ENCODE measurements at regions not wholly inside any gene's neighbourhood (a gene's known extent, or its start where the extent isn't known, plus 50 kb on each side); places are given as distances from the start of the nearest gene placed in this dataset.

GRCh38 chrY:19042306-19042958 is 268.9 kb upstream of the HSFY2 start:
- Histone ChIP-seq H3K36me3 (ENCODE audit: control insufficient read depth in 1 of 2, insufficient read depth in 2 of 2, low read length in 2 of 2) (no peaks in the 10 kb centered on the region), H3K4me3 (ENCODE audit: low read depth in 1 of 2, low read length in 2 of 2) (no peak overlapping the region), H3K27ac (ENCODE audit: low read length) (no peak overlapping the region), H3K27me3 (ENCODE audit: low read depth, low read length) (no peaks in the 10 kb centered on the region), H3K4me1 (ENCODE audit: control insufficient read depth in 1 of 2, insufficient read depth in 2 of 2, low read length in 2 of 2) (no peaks in the 10 kb centered on the region), H3K9me3 (ENCODE audit: control insufficient read depth in 1 of 2, low read length in 2 of 2) (no peaks in the 10 kb centered on the region)

GRCh38 chrY:19026631-19027030 is 253.1 kb upstream of the HSFY2 start:
- no peaks in the 10 kb centered on the region for H3K27me3 ChIP-seq (ENCODE audit: low read depth, low read length)
- no peaks in the 10 kb centered on the region for H3K36me3 ChIP-seq (ENCODE audit: control insufficient read depth in 1 of 2, insufficient read depth in 2 of 2, low read length in 2 of 2)
- no peaks in the 10 kb centered on the region for H3K4me1 ChIP-seq (ENCODE audit: control insufficient read depth in 1 of 2, insufficient read depth in 2 of 2, low read length in 2 of 2)
- no peaks in the 10 kb centered on the region for H3K9me3 ChIP-seq (ENCODE audit: control insufficient read depth in 1 of 2, low read length in 2 of 2)
- no peak overlapping the region for H3K4me3 ChIP-seq (ENCODE audit: low read depth in 1 of 2, low read length in 2 of 2)
- no peak overlapping the region for H3K27ac ChIP-seq (ENCODE audit: low read length)

- Histone ChIP-seq H3K36me3 (ENCODE audit: control insufficient read depth in 1 of 2, insufficient read depth in 2 of 2, low read length in 2 of 2) (no peaks in the 10 kb centered on the region), H3K27ac (ENCODE audit: low read length) (no peak overlapping the region), H3K9me3 (ENCODE audit: control insufficient read depth in 1 of 2, low read length in 2 of 2) (no peaks in the 10 kb centered on the region), H3K4me3 (ENCODE audit: low read depth in 1 of 2, low read length in 2 of 2) (no peak overlapping the region), H3K4me1 (ENCODE audit: control insufficient read depth in 1 of 2, insufficient read depth in 2 of 2, low read length in 2 of 2) (no peaks in the 10 kb centered on the region), H3K27me3 (ENCODE audit: low read depth, low read length) (no peaks in the 10 kb centered on the region)
Measured at GRCh38 chrY:19023934-19024333, 250.4 kb upstream of the HSFY2 start.

- Histone ChIP-seq H3K36me3 (ENCODE audit: control insufficient read depth in 1 of 2, insufficient read depth in 2 of 2, low read length in 2 of 2) (no peaks in the 10 kb centered on the region), H3K9me3 (ENCODE audit: control insufficient read depth in 1 of 2, low read length in 2 of 2) (no peaks in the 10 kb centered on the region), H3K4me1 (ENCODE audit: control insufficient read depth in 1 of 2, insufficient read depth in 2 of 2, low read length in 2 of 2) (no peaks in the 10 kb centered on the region), H3K4me3 (ENCODE audit: low read depth in 1 of 2, low read length in 2 of 2) (no peak overlapping the region), H3K27me3 (ENCODE audit: low read depth, low read length) (no peaks in the 10 kb centered on the region), H3K27ac (ENCODE audit: low read length) (no peak overlapping the region)
Measured at GRCh38 chrY:19020193-19020592, 246.7 kb upstream of the HSFY2 start.

GRCh38 chrY:19016990-19017389 is 243.5 kb upstream of the HSFY2 start:
- H3K27me3 ChIP-seq (ENCODE audit: low read depth, low read length), result no peaks in the 10 kb centered on the region
- H3K4me3 ChIP-seq (ENCODE audit: low read depth in 1 of 2, low read length in 2 of 2), result no peak overlapping the region
- no peak overlapping the region for H3K27ac ChIP-seq (ENCODE audit: low read length)
- H3K36me3 ChIP-seq (ENCODE audit: control insufficient read depth in 1 of 2, insufficient read depth in 2 of 2, low read length in 2 of 2), result no peaks in the 10 kb centered on the region
- no peaks in the 10 kb centered on the region for H3K9me3 ChIP-seq (ENCODE audit: control insufficient read depth in 1 of 2, low read length in 2 of 2)
- no peaks in the 10 kb centered on the region for H3K4me1 ChIP-seq (ENCODE audit: control insufficient read depth in 1 of 2, insufficient read depth in 2 of 2, low read length in 2 of 2)

- Histone ChIP-seq H3K4me3 (ENCODE audit: low read depth in 1 of 2, low read length in 2 of 2) (no peak overlapping the region), H3K27ac (ENCODE audit: low read length) (no peak overlapping the region), H3K27me3 (ENCODE audit: low read depth, low read length) (no peaks in the 10 kb centered on the region), H3K4me1 (ENCODE audit: control insufficient read depth in 1 of 2, insufficient read depth in 2 of 2, low read length in 2 of 2) (no peaks in the 10 kb centered on the region), H3K36me3 (ENCODE audit: control insufficient read depth in 1 of 2, insufficient read depth in 2 of 2, low read length in 2 of 2) (no peaks in the 10 kb centered on the region), H3K9me3 (ENCODE audit: control insufficient read depth in 1 of 2, low read length in 2 of 2) (no peaks in the 10 kb centered on the region)
Measured at GRCh38 chrY:19015854-19016253, 242.3 kb upstream of the HSFY2 start.

- Histone ChIP-seq H3K27me3 (ENCODE audit: low read depth, low read length) (no peaks in the 10 kb centered on the region), H3K4me3 (ENCODE audit: low read depth in 1 of 2, low read length in 2 of 2) (no peak overlapping the region), H3K4me1 (ENCODE audit: control insufficient read depth in 1 of 2, insufficient read depth in 2 of 2, low read length in 2 of 2) (no peaks in the 10 kb centered on the region), H3K27ac (ENCODE audit: low read length) (no peak overlapping the region), H3K9me3 (ENCODE audit: control insufficient read depth in 1 of 2, low read length in 2 of 2) (no peaks in the 10 kb centered on the region), H3K36me3 (ENCODE audit: control insufficient read depth in 1 of 2, insufficient read depth in 2 of 2, low read length in 2 of 2) (no peaks in the 10 kb centered on the region)
Measured at GRCh38 chrY:19015213-19015612, 241.7 kb upstream of the HSFY2 start.

- H3K27ac ChIP-seq (ENCODE audit: low read length), result no peak overlapping the region
- no peaks in the 10 kb centered on the region for H3K27me3 ChIP-seq (ENCODE audit: low read depth, low read length)
- no peaks in the 10 kb centered on the region for H3K9me3 ChIP-seq (ENCODE audit: control insufficient read depth in 1 of 2, low read length in 2 of 2)
- H3K36me3 ChIP-seq (ENCODE audit: control insufficient read depth in 1 of 2, insufficient read depth in 2 of 2, low read length in 2 of 2), result no peaks in the 10 kb centered on the region
- no peak overlapping the region for H3K4me3 ChIP-seq (ENCODE audit: low read depth in 1 of 2, low read length in 2 of 2)
- no peaks in the 10 kb centered on the region for H3K4me1 ChIP-seq (ENCODE audit: control insufficient read depth in 1 of 2, insufficient read depth in 2 of 2, low read length in 2 of 2)
Measured at GRCh38 chrY:19012985-19013384, 239.4 kb upstream of the HSFY2 start.

GRCh38 chrY:19011605-19012090 is 238.1 kb upstream of the HSFY2 start:
- Histone ChIP-seq H3K36me3 (ENCODE audit: control insufficient read depth in 1 of 2, insufficient read depth in 2 of 2, low read length in 2 of 2) (no peaks in the 10 kb centered on the region), H3K27ac (ENCODE audit: low read length) (no peak overlapping the region)

GRCh38 chrY:19006234-19006633 is 232.7 kb upstream of the HSFY2 start:
- no peak overlapping the region for H3K4me3 ChIP-seq (ENCODE audit: low read depth in 1 of 2, low read length in 2 of 2)
- no peak overlapping the region for H3K27ac ChIP-seq (ENCODE audit: low read length)
- H3K4me1 ChIP-seq (ENCODE audit: control insufficient read depth in 1 of 2, insufficient read depth in 2 of 2, low read length in 2 of 2), result no peaks in the 10 kb centered on the region
- no peaks in the 10 kb centered on the region for H3K27me3 ChIP-seq (ENCODE audit: low read depth, low read length)
- H3K36me3 ChIP-seq (ENCODE audit: control insufficient read depth in 1 of 2, insufficient read depth in 2 of 2, low read length in 2 of 2), result no peaks in the 10 kb centered on the region
- no peaks in the 10 kb centered on the region for H3K9me3 ChIP-seq (ENCODE audit: control insufficient read depth in 1 of 2, low read length in 2 of 2)

More at GRCh38 chrY:19011605-19012090, 238.1 kb upstream of the HSFY2 start:
- H3K4me3 ChIP-seq (ENCODE audit: low read depth in 1 of 2, low read length in 2 of 2), result no peak overlapping the region
- no peaks in the 10 kb centered on the region for H3K4me1 ChIP-seq (ENCODE audit: control insufficient read depth in 1 of 2, insufficient read depth in 2 of 2, low read length in 2 of 2)
- no peaks in the 10 kb centered on the region for H3K9me3 ChIP-seq (ENCODE audit: control insufficient read depth in 1 of 2, low read length in 2 of 2)
- H3K27me3 ChIP-seq (ENCODE audit: low read depth, low read length), result no peaks in the 10 kb centered on the region

GRCh38 chrY:19005579-19005978 is 232.0 kb upstream of the HSFY2 start:
- no peaks in the 10 kb centered on the region for H3K9me3 ChIP-seq (ENCODE audit: control insufficient read depth in 1 of 2, low read length in 2 of 2)
- no peak overlapping the region for H3K27ac ChIP-seq (ENCODE audit: low read length)
- H3K4me3 ChIP-seq (ENCODE audit: low read depth in 1 of 2, low read length in 2 of 2), result no peak overlapping the region
- H3K4me1 ChIP-seq (ENCODE audit: control insufficient read depth in 1 of 2, insufficient read depth in 2 of 2, low read length in 2 of 2), result no peaks in the 10 kb centered on the region
- H3K27me3 ChIP-seq (ENCODE audit: low read depth, low read length), result no peaks in the 10 kb centered on the region
- no peaks in the 10 kb centered on the region for H3K36me3 ChIP-seq (ENCODE audit: control insufficient read depth in 1 of 2, insufficient read depth in 2 of 2, low read length in 2 of 2)

- H3K27me3 ChIP-seq (ENCODE audit: low read depth, low read length), result no peaks in the 10 kb centered on the region
- no peak overlapping the region for H3K4me3 ChIP-seq (ENCODE audit: low read depth in 1 of 2, low read length in 2 of 2)
- H3K9me3 ChIP-seq (ENCODE audit: control insufficient read depth in 1 of 2, low read length in 2 of 2), result no peaks in the 10 kb centered on the region
- H3K4me1 ChIP-seq (ENCODE audit: control insufficient read depth in 1 of 2, insufficient read depth in 2 of 2, low read length in 2 of 2), result peaks cover 0 to 8% of the 10 kb centered on the region in 2 donors
- no peak overlapping the region for H3K27ac ChIP-seq (ENCODE audit: low read length)
- no peaks in the 10 kb centered on the region for H3K36me3 ChIP-seq (ENCODE audit: control insufficient read depth in 1 of 2, insufficient read depth in 2 of 2, low read length in 2 of 2)
Measured at GRCh38 chrY:18997635-18998240, 224.2 kb upstream of the HSFY2 start.
